Chondrocyte (in vitro differentiated cells): ENCODE measurements at regions not wholly inside any gene's neighbourhood (a gene's known extent, or its start where the extent isn't known, plus 50 kb on each side); places are given as distances from the start of the nearest gene placed in this dataset.

Source experiments
- DNase-seq: peaks from one replicate; pipeline ENCODE4 v3.0.0; 2021; ENCODE audit warnings: mixed read lengths, low spot score
- H3K27ac Mint-ChIP-seq: one replicate; pipeline ENCODE4 v1.8.0; 2021; ENCODE audit warnings: mild to moderate bottlenecking, moderate library complexity, mixed read lengths; ENCODE audit not compliant: unreplicated experiment
- H3K27me3 Mint-ChIP-seq: 2 replicates; pipeline ENCODE4 v1.8.0; 2021; ENCODE audit warnings: low read depth, mixed read lengths
- H3K36me3 Mint-ChIP-seq: 2 replicates; pipeline ENCODE4 v1.8.0; 2021; ENCODE audit warnings: low read depth, mixed read lengths
- H3K4me1 Mint-ChIP-seq: 2 replicates; pipeline ENCODE4 v1.8.0; 2021; ENCODE audit warnings: low read depth, mild to moderate bottlenecking, mixed read lengths
- H3K4me3 Mint-ChIP-seq: one replicate; pipeline ENCODE4 v1.8.0; 2021; ENCODE audit warnings: mild to moderate bottlenecking, moderate library complexity, mixed read lengths; ENCODE audit not compliant: unreplicated experiment
- H3K9me3 Mint-ChIP-seq: 2 replicates; pipeline ENCODE4 v1.8.0; 2021; ENCODE audit warnings: low read depth, mixed read lengths
- CTCF ChIP-seq: fragments of 200-600 bp; sonication (generic); IDR thresholded peaks from 2 replicates; pipeline ENCODE4 v1.5.0; 2021; ENCODE audit warnings: antibody characterized with exemption, mild to moderate bottlenecking, moderate library complexity

GRCh38 chr5:61966296-61966955 is 339.6 kb upstream of the KIF2A start:
- Mint-ChIP-seq H3K27ac (no peak overlapping the region), H3K4me3 (no peak overlapping the region), H3K27me3 (no peaks in the 10 kb centered on the region), H3K9me3 (no peaks in the 10 kb centered on the region), H3K4me1 (peaks cover 12% of the 10 kb centered on the region), H3K36me3 (no peaks in the 10 kb centered on the region)
- no peak for TF ChIP-seq CTCF
- DNase-seq = no peak

- H3K27me3 Mint-ChIP-seq = no peaks in the 10 kb centered on the region
- no peak for DNase-seq
- H3K9me3 Mint-ChIP-seq = no peaks in the 10 kb centered on the region
- peaks cover 12% of the 10 kb centered on the region for H3K4me1 Mint-ChIP-seq
- no peaks in the 10 kb centered on the region for H3K36me3 Mint-ChIP-seq
- TF ChIP-seq CTCF = no peak
- H3K4me3 Mint-ChIP-seq = no peak overlapping the region
- no peak overlapping the region for H3K27ac Mint-ChIP-seq
Observed at GRCh38 chr5:61966997-61967396, 339.0 kb upstream of the KIF2A start.

DNA sequence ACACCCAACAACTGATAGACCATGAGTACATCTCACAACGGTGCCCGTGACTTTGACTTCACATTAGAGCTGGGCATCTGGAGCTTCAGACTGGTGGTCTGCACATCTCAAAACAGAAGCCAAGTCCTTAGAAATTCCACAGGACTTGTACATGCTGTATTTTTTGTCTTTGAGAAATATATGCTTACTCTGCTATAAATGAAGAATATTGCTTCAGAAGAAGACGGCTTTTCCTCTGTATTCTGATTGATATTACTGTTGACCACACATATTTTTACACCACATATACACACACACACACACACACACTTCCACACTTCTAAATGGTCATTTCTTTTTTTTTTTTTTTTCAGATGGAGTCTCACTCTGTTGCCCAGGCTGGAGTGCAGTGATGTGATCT is 338.3 kb upstream of the KIF2A start:
- TF ChIP-seq CTCF = no peak
- Mint-ChIP-seq H3K36me3 (no peaks in the 10 kb centered on the region), H3K4me1 (peaks cover 12% of the 10 kb centered on the region), H3K27ac (no peak overlapping the region), H3K4me3 (no peak overlapping the region), H3K9me3 (peaks cover 1% of the 10 kb centered on the region), H3K27me3 (no peaks in the 10 kb centered on the region)
- no peak for DNase-seq

- no peaks in the 10 kb centered on the region for H3K36me3 Mint-ChIP-seq
- peaks cover 4% of the 10 kb centered on the region for H3K9me3 Mint-ChIP-seq
- no peak for DNase-seq
- H3K4me3 Mint-ChIP-seq = no peak overlapping the region
- no peaks in the 10 kb centered on the region for H3K27me3 Mint-ChIP-seq
- TF ChIP-seq CTCF = no peak
- H3K4me1 Mint-ChIP-seq = peaks cover 5% of the 10 kb centered on the region
- no peak overlapping the region for H3K27ac Mint-ChIP-seq
Observed at GRCh38 chr5:61969347-61969746, 336.7 kb upstream of the KIF2A start.

- no peak overlapping the region for H3K4me3 Mint-ChIP-seq
- no peaks in the 10 kb centered on the region for H3K27me3 Mint-ChIP-seq
- H3K27ac Mint-ChIP-seq = no peak overlapping the region
- no peak for TF ChIP-seq CTCF
- no peak for DNase-seq
- no peaks in the 10 kb centered on the region for H3K36me3 Mint-ChIP-seq
- H3K9me3 Mint-ChIP-seq = peaks cover 4% of the 10 kb centered on the region
- H3K4me1 Mint-ChIP-seq = peaks cover under 1% of the 10 kb centered on the region
Observed at GRCh38 chr5:61969755-61970154, 336.3 kb upstream of the KIF2A start.
